ENCODE measurements at regions not wholly inside any gene's neighbourhood (a gene's known extent, or its start where the extent isn't known, plus 50 kb on each side); places are given as distances from the start of the nearest gene placed in this dataset.

DNA sequence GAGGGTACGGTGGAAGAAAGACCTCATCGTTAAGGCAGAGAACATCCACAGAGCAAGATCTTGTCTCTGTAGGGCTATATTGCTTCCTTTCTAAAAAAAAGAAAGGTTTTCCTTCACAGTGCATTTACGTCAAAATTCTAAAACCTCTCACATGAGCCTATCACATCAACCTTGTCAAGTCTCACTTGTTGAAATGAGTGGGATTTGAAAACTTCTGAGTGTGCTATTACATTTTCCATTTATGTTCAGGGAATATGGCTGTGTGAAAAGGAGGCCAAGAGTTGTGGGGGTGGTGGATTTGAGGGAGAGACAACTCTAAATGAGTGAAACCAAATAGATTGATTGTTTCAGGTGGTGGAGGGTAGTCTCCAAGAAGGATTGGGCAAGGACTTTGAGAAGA lies 147.1 kb upstream of the MPDZ start:
- TF ChIP-seq SP1 (IDR thresholded peaks at IDR 0.05) (no peak), FOXA1 (IDR thresholded peaks at IDR 0.05) (no peak), TARDBP (IDR thresholded peaks at IDR 0.05) (no peak), CTBP1 (IDR thresholded peaks at IDR 0.05; ENCODE audit: borderline replicate concordance) (no peak), L3MBTL2 (conservative IDR thresholded peaks at IDR 0.05) (no peak), BHLHE40 (IDR thresholded peaks at IDR 0.05; ENCODE audit: borderline replicate concordance) (no peak)

Measured in HEK293T (cell line).